ENCODE measurements at regions not wholly inside any gene's neighbourhood (a gene's known extent, or its start where the extent isn't known, plus 50 kb on each side); places are given as distances from the start of the nearest gene placed in this dataset.

- intact Hi-C loops (cut with micrococcal nuclease; ENCODE audit: unreplicated experiment): no loop called here
- TF ChIP-seq, protein P1, sequence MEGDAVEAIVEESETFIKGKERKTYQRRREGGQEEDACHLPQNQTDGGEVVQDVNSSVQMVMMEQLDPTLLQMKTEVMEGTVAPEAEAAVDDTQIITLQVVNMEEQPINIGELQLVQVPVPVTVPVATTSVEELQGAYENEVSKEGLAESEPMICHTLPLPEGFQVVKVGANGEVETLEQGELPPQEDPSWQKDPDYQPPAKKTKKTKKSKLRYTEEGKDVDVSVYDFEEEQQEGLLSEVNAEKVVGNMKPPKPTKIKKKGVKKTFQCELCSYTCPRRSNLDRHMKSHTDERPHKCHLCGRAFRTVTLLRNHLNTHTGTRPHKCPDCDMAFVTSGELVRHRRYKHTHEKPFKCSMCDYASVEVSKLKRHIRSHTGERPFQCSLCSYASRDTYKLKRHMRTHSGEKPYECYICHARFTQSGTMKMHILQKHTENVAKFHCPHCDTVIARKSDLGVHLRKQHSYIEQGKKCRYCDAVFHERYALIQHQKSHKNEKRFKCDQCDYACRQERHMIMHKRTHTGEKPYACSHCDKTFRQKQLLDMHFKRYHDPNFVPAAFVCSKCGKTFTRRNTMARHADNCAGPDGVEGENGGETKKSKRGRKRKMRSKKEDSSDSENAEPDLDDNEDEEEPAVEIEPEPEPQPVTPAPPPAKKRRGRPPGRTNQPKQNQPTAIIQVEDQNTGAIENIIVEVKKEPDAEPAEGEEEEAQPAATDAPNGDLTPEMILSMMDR (IDR thresholded peaks at IDR 0.05; ENCODE audit: unreplicated experiment): no peak
- H3K4me3 Mint-ChIP-seq (ENCODE audit: low read depth, unreplicated experiment): no peak overlapping the region
- DNase-seq: no peak
- no peak overlapping the region for H3K27ac Mint-ChIP-seq (ENCODE audit: unreplicated experiment)
- H3K36me3 Mint-ChIP-seq (ENCODE audit: insufficient read depth, unreplicated experiment): no peaks in the 10 kb centered on the region
- no peaks in the 10 kb centered on the region for H3K9me3 Mint-ChIP-seq (ENCODE audit: low read depth, unreplicated experiment)
- H3K27me3 Mint-ChIP-seq (ENCODE audit: unreplicated experiment): no peaks in the 10 kb centered on the region
- CTCF ChIA-PET: no interaction called here
- no peaks in the 10 kb centered on the region for H3K4me1 Mint-ChIP-seq (ENCODE audit: low read depth, unreplicated experiment)
- no TSS peak for BruUV-seq (replicated peaks)
These were observed 94.3 kb upstream of the LDB2 start for GRCh38 chr4:16992566-16993225.

- Mint-ChIP-seq H3K9me3 (ENCODE audit: low read depth, unreplicated experiment) (no peaks in the 10 kb centered on the region), H3K27ac (ENCODE audit: unreplicated experiment) (no peak overlapping the region), H3K36me3 (ENCODE audit: insufficient read depth, unreplicated experiment) (no peaks in the 10 kb centered on the region), H3K4me3 (ENCODE audit: low read depth, unreplicated experiment) (no peak overlapping the region), H3K27me3 (ENCODE audit: unreplicated experiment) (no peaks in the 10 kb centered on the region), H3K4me1 (ENCODE audit: low read depth, unreplicated experiment) (no peaks in the 10 kb centered on the region)
- BruUV-seq (replicated peaks): no TSS peak
- no peak for DNase-seq
- TF ChIP-seq, protein P1 (IDR thresholded peaks at IDR 0.05; ENCODE audit: unreplicated experiment): no peak
- intact Hi-C loops (cut with micrococcal nuclease; ENCODE audit: unreplicated experiment): no loop called here
- CTCF ChIA-PET: no interaction called here
These were observed 93.0 kb upstream of the LDB2 start for GRCh38 chr4:16991450-16991849.

- H3K4me1 Mint-ChIP-seq (ENCODE audit: low read depth, unreplicated experiment): no peaks in the 10 kb centered on the region
- CTCF ChIA-PET: interaction anchor here (0.7 kb wide), 1 partner anchor 473 kb away, joined by 3 read pairs; no protein-coding TSS in a partner anchor
- no peaks in the 10 kb centered on the region for H3K36me3 Mint-ChIP-seq (ENCODE audit: insufficient read depth, unreplicated experiment)
- no peak overlapping the region for H3K4me3 Mint-ChIP-seq (ENCODE audit: low read depth, unreplicated experiment)
- no TSS peak for BruUV-seq (replicated peaks)
- no peak overlapping the region for H3K27ac Mint-ChIP-seq (ENCODE audit: unreplicated experiment)
- no peaks in the 10 kb centered on the region for H3K27me3 Mint-ChIP-seq (ENCODE audit: unreplicated experiment)
- intact Hi-C loops (cut with micrococcal nuclease; ENCODE audit: unreplicated experiment): no loop called here
- no peaks in the 10 kb centered on the region for H3K9me3 Mint-ChIP-seq (ENCODE audit: low read depth, unreplicated experiment)
- no peak for DNase-seq
- TF ChIP-seq, protein P1 (IDR thresholded peaks at IDR 0.05; ENCODE audit: unreplicated experiment): no peak
These were observed 90.9 kb upstream of the LDB2 start for GRCh38 chr4:16989371-16989770.

- TF ChIP-seq, protein P1 (IDR thresholded peaks at IDR 0.05; ENCODE audit: unreplicated experiment): no peak
- Mint-ChIP-seq H3K9me3 (ENCODE audit: low read depth, unreplicated experiment) (no peaks in the 10 kb centered on the region), H3K4me3 (ENCODE audit: low read depth, unreplicated experiment) (no peak overlapping the region), H3K27me3 (ENCODE audit: unreplicated experiment) (no peaks in the 10 kb centered on the region), H3K4me1 (ENCODE audit: low read depth, unreplicated experiment) (no peaks in the 10 kb centered on the region), H3K36me3 (ENCODE audit: insufficient read depth, unreplicated experiment) (no peaks in the 10 kb centered on the region), H3K27ac (ENCODE audit: unreplicated experiment) (no peak overlapping the region)
- intact Hi-C loops (cut with micrococcal nuclease; ENCODE audit: unreplicated experiment): no loop called here
- CTCF ChIA-PET: interaction anchor here (0.7 kb wide), 1 partner anchor 473 kb away, joined by 3 read pairs; no protein-coding TSS in a partner anchor
- DNase-seq: no peak
- BruUV-seq (replicated peaks): no TSS peak
These were observed 90.4 kb upstream of the LDB2 start for GRCh38 chr4:16988814-16989213.
